ENCODE measurements at regions not wholly inside any gene's neighbourhood (a gene's known extent, or its start where the extent isn't known, plus 50 kb on each side); places are given as distances from the start of the nearest gene placed in this dataset.

DNA sequence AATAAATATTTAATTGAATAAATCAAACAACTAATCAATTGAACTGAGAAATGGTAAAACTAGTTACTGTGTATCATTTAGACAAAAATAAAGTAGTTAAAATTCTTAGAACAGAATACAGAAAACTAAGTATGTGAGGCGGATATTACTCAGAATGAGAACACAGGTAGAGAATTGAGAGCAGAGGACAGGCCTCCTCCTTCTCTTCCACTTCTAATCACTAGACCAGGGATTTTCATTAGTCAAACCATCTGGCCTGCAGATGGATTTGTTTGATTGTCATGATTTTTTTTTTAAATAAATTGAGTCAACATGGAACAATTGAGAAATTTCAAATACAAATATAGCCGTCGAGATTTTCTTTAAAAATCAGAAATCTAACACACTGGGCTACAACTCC lies 198.6 kb upstream of the HMHB1 start:
- TF ChIP-seq CTCF (IDR thresholded peaks at IDR 0.05; ENCODE audit: control extremely low read depth in 1 of 3, insufficient read depth in 1 of 3, low read depth in 1 of 3, low read length in 3 of 3) (no peak), YY1 (IDR thresholded peaks at IDR 0.05; ENCODE audit: low read depth, low read length) (no peak), EZH2 (IDR thresholded peaks at IDR 0.05; ENCODE audit: low read depth, low read length, severe bottlenecking) (no peak), POLR2A (IDR thresholded peaks at IDR 0.05; ENCODE audit: control extremely low read depth in 1 of 2, low read depth in 2 of 2, low read length in 2 of 2) (no peak), CBX8 (IDR thresholded peaks at IDR 0.05; ENCODE audit: borderline replicate concordance, low read depth, low read length) (no peak), MAX (IDR thresholded peaks at IDR 0.05) (no peak), ATF3 (IDR thresholded peaks at IDR 0.05; ENCODE audit: insufficient read depth, low read depth, low read length) (no peak)
